Activated T-helper 1 cell treated with anti-CD3 and anti-CD28 coated beads, Interleukin-2, amount 50 U/mL, for 16 hours (primary cell): ENCODE measurements at regions not wholly inside any gene's neighbourhood (a gene's known extent, or its start where the extent isn't known, plus 50 kb on each side); places are given as distances from the start of the nearest gene placed in this dataset.

Experiments used
- DNase-seq, 2 donors: peaks; one replicate each; pipeline ENCODE4 v3.0.0-alpha.2; 2020; ENCODE audit warnings: low read depth in 1 of 2, low spot score in 1 of 2

DNA sequence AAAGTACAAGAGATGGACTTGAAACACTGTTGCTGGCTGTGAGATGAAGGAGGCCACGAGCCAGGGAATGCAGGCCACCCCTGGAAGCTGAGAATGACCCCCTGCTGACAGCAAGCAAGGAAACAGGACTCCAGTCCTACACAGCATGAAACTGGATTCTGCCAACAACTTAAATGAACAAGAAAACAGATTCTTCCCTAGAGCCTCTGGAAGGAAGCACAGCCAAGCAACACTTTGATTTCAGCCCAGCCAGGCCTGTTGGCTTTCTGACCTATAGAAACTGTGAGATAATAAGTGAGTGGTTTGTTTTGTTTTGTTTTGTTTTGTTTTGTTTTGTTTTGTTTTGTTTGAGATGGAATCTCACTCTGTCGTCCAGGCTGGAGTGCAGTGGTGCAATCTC, 105.3 kb upstream of the CACNA1A start:
- no peak for DNase-seq

- no peak for DNase-seq
These were observed 103.9 kb upstream of the CACNA1A start for GRCh38 chr19:13610039-13610691.

DNA sequence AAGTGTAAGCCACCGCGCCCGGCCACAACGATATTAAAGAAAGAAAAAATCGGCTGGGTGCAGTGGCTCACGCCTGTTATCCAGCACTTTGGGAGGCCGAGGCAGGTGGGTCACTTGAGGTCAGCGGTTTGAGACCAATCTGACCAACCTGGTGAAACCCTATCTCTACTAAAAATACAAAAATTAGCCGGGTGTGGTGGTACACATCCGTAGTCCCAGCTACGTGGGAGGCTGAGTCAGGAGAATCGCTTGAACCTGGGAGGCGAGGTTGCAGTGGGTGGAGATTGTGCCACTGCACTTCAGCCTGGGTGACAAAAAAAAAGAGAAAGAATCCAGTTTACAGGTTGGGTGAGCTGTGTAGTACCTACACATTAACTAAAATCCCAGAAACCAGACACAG, 99.9 kb upstream of the CACNA1A start:
- DNase-seq, result no peak

- no peak for DNase-seq
These were observed 98.8 kb upstream of the CACNA1A start for GRCh38 chr19:13604902-13605586.

DNA sequence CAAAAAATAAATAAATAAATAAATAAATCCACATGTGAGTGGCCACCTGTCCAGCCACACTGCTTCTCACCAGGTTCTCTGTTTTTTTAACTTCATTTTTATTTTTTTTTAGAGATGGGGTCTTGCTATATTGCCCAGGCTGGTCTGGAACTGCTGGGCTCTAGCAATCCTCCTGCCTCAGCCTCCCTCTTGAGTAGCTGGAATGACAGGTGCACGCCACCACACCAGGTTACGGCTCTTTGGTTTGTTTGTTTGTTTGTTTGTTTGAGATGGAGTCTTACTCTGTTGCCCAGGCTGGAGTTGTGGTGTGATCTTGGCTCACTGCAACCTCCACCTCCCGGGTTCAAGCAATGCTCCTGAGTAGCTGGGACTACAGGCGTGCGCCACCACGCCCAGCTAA, 94.5 kb upstream of the CACNA1A start:
- no peak for DNase-seq

DNA sequence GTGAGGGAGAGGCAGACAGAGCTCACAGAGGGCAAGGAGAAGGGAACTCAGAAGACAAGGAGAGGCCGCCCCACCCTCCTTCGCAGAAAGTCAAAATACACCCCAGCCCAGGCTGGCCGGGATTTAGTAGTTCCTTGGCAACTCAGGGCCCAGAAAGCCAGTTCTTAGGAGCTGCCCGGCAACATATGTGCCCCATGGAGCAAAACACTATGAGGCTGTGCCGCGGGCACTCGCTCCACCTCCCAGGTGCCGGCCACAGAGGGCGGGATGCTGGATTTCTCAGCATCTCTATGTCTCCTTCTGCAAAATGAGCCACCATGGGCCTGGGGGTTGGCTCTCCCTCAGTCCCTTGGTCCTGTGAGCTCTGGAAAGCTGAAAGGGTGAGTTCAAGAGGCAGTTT, 93.8 kb upstream of the CACNA1A start:
- no peak for DNase-seq

DNA sequence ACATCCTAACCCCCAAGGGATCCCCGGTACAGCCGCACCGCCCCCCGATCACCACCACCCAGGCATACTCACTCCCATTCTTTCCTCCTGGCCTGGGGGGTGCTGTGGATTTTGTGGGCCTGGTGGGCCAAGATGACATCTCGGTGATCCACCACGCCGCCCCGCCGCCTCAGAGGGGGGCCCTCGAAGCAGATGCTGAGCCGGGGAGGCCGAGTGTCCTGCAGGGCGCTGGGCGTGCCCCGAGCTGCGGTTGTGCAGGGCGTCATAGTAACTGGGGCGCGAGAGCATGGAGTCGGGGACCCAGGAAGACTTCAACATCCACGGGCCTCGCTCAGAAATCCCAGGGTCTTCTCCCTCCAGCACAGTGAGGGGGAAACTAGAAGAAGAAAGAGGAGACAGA, 93.4 kb upstream of the CACNA1A start:
- no peak for DNase-seq

GRCh38 chr19:13598098-13598497, 91.8 kb upstream of the CACNA1A start:
- DNase-seq, result no peak

GRCh38 chr19:13597640-13598039, 91.4 kb upstream of the CACNA1A start:
- DNase-seq, result no peak

GRCh38 chr19:13588957-13589833, 82.9 kb upstream of the CACNA1A start:
- peak; percentile 71 to 73 for DNase-seq

DNA sequence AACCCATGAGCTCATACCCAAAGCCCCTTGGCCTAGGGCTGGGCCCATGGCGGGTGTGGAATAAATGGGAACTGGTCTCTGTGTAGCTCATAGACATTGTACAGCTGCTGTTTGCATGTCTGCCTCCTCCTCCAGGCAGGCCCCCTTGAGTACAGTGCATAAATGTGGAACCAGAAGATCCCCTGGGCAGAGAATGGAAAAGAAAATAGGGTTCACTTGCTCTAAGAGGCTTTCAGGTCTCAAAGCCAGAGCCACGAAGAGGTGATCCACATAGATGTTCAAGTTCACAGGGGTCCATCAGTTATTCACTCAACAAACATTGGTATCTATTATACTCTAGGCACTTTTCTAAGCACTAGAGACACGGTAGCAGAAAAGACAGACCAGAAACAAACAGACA, 79.2 kb upstream of the CACNA1A start:
- no peak for DNase-seq

- no peak for DNase-seq
These were observed 77.5 kb upstream of the CACNA1A start for GRCh38 chr19:13583753-13584152.

DNA sequence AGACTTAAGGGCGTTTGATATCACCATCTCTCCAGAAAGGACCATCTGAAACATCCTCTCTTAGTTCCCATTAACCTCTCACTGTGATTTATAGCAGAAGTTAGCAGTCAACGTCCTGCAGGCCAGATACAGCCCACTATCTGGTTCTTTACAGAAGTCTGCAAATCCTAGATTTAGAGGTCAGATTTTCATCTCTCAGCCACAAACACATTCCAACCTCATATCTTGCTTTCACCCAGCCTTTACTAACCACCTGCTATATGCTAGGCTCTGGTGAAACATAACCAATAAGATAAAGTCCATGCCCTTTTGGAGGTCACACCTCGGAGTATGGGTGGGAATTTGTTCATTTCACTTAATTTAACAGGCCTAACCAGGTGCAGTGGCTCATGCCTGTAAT, 76.8 kb upstream of the CACNA1A start:
- no peak for DNase-seq

DNA sequence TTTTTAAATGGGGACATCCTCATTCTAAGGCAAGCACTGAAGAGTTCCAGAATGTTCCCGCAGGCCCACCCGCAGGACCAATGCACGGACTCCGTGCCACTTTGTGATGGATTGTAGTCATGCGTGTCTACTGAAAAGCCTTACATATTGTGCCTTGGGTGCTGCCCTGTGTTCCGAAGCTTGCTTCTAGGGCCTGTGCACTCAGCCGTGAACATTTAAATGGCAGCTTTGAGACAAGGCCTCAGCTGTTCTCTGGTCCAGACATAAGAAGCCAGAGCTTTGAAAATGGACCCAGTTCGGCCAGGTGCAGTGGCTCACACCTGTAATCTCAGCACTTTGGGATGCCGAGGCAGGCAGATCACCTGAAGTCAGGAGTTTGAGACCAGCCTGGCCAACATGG, 75.3 kb upstream of the CACNA1A start:
- no peak for DNase-seq

DNA sequence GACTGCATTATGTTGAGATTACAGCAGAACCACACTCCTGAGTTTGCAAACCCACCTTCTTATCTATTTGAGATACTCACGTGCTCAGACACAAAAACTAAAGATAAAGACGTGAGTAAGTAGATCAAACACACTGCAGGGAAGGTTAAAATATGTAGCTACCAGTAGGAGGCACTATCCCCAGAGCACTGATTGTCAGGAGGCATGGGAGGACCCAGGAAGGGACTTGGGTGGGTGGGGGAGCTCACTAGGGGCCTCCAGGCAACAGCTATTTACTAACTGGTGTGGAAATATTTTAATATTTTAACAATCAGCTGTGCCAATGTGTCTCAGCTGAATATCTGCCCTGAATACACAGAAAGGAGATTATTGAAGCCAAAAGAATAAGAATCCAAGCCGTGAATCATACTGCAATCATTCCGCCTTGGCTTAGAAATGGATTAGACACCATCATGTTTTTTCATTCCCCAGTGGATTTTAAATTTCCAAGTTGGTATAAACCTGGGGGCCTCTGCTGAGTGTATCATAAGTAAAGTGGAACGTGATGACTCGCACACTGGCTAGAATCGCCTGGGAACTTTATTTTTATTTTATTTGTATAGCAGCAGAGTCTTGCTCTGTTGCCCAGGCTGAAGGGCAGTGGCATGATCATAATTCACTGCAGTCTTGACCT, 73.2 kb upstream of the CACNA1A start:
- DNase-seq, result no peak

- no peak for DNase-seq
These were observed 70.4 kb upstream of the CACNA1A start for GRCh38 chr19:13576726-13577125.

- no peak for DNase-seq
These were observed 68.7 kb upstream of the CACNA1A start for GRCh38 chr19:13574933-13575332.

GRCh38 chr19:13573056-13573667, 66.9 kb upstream of the CACNA1A start:
- DNase-seq, result no peak

GRCh38 chr19:13561461-13561860, 55.2 kb upstream of the CACNA1A start:
- DNase-seq, result no peak

DNA sequence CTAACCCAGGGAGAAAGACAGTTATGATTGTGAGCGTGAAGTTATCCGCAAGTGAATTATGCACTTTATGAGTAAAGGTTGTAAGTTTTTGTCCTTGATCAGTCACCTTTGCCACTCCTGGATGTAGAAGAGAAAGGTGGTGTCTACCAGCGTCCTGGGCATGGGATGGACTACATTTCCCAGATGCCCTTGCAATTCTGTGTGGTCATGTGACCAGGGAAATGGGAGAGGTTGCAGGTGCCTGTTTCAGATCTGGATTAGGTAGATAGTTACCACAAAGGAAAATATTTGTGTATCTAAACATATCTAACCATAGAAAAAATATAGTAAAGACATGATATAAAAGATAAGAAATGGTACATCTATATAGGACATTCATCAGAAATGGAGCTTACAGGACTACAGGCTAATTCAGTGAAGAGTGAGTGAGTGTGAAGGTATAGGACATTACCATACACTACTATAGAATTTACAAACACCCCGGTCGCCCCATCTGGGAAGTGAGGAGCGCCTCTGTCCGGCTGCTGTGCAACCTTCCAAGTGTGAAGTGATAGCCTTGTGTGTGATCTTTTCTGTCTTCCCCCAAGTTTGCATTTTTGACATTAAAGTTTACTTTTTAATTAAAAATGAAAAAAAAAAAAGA, 51.6 kb upstream of the CACNA1A start:
- no peak for DNase-seq

DNA sequence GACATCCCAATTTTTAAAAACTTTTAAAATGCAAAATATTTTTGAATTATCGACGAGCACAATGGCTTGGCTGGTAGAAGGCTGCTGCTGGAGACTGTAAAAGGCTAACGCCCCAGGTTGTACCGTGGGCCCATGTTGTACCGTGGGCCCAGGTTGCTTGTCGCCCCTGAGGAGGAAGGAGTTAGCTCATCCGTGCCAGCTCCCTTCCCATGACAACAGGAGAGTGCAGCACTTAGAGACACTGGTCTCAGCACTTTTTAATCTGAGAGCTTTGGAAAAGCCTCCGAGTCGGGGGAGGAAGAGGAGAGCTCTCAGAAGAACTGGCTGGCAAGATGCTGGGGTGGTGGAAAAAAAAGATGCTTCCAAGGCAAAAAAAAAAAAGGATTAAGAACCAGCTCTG, 50.3 kb upstream of the CACNA1A start:
- no peak for DNase-seq
